PC-3 (cell line): ENCODE measurements at regions not wholly inside any gene's neighbourhood (a gene's known extent, or its start where the extent isn't known, plus 50 kb on each side); places are given as distances from the start of the nearest gene placed in this dataset.

Experiments
- CTCF ChIP-seq: fragments of 300-600 bp; sonication (generic); conservative IDR thresholded peaks from 2 replicates; pipeline ENCODE4 v1.5.1; 2017; ENCODE audit warnings: antibody characterized with exemption, low read depth, mild to moderate bottlenecking, low read length
- EZH2phosphoT487 ChIP-seq: fragments of 300-600 bp; sonication (generic); IDR thresholded peaks from 2 replicates; pipeline ENCODE4 v1.6.1; 2018; ENCODE audit warnings: mild to moderate bottlenecking, antibody characterized with exemption, low read length, borderline replicate concordance

GRCh38 chr1:157431751-157432150 is 120.6 kb downstream of the FCRL5 start:
- TF ChIP-seq CTCF (no peak), EZH2phosphoT487 (no peak)
